Neutrophil (primary cell): ENCODE measurements at regions not wholly inside any gene's neighbourhood (a gene's known extent, or its start where the extent isn't known, plus 50 kb on each side); places are given as distances from the start of the nearest gene placed in this dataset.

Source experiments
- H3K27ac ChIP-seq: fragments of 200-600 bp; sonication (generic); 2 replicates; pipeline ENCODE4 v1.5.1; 2016; ENCODE audit warnings: mild to moderate bottlenecking, moderate library complexity
- H3K27me3 ChIP-seq: fragments of 200-600 bp; sonication (generic); 2 replicates; pipeline ENCODE4 v1.6.0; 2016; ENCODE audit warnings: mild to moderate bottlenecking
- H3K36me3 ChIP-seq: fragments of 200-600 bp; sonication (generic); 2 replicates; pipeline ENCODE4 v1.5.1; 2017
- H3K4me1 ChIP-seq, 2 experiments: fragments of 200-600 bp in 1 of 2; sonication (generic) in 1 of 2; 1 replicate in 1 of 2; 2 replicates in 1 of 2; pipeline versions ENCODE4 v1.5.1 to v1.6.1; 2013 to 2016; ENCODE audit warnings: low read depth in 1 of 2, low read length in 1 of 2, mild to moderate bottlenecking in 1 of 2, moderate library complexity in 1 of 2; ENCODE audit not compliant: control insufficient read depth in 1 of 2, insufficient read depth in 1 of 2
- H3K4me3 ChIP-seq, 2 experiments: fragments of 200-600 bp in 1 of 2; sonication (generic) in 1 of 2; 1 replicate in 1 of 2; 2 replicates in 1 of 2; pipeline ENCODE4 v1.5.1; 2013 to 2016; ENCODE audit warnings: low read depth in 1 of 2, low read length in 1 of 2, mild to moderate bottlenecking in 1 of 2, moderate library complexity in 1 of 2
- H3K9me3 ChIP-seq: fragments of 200-600 bp; sonication (generic); 2 replicates; pipeline ENCODE4 v1.5.1; 2016
- TF ChIP-seq, protein P1 (sequence below): fragments of 200-600 bp; sonication (generic); IDR thresholded peaks from 2 replicates; pipeline ENCODE4 v1.5.1; 2016; ENCODE audit warnings: antibody characterized with exemption

DNA sequence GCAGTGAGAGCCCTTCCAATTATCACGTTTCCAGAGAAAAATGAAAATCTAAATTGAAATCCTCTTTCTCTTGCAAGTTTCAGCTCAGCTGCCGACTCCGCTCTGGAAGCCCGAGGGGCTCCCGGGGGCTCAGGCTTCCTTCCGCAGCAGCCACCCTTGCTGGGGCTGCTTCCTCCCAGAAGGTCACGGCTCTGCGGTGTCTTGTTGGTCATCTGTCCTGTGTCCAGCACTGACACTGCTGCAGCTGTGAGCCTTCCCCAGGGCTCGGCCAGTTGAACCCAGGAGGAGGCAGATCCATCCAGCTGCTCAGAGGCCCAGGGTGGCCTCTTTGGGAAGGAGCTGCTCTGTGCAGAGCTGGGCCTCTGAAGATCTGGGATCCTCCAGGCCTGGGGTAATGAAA, 1337.2 kb downstream of the TBC1D22A start:
- no peaks in the 10 kb centered on the region for H3K9me3 ChIP-seq
- no peaks in the 10 kb centered on the region for H3K36me3 ChIP-seq
- H3K4me3 ChIP-seq, result no peak overlapping the region
- TF ChIP-seq, protein P1, sequence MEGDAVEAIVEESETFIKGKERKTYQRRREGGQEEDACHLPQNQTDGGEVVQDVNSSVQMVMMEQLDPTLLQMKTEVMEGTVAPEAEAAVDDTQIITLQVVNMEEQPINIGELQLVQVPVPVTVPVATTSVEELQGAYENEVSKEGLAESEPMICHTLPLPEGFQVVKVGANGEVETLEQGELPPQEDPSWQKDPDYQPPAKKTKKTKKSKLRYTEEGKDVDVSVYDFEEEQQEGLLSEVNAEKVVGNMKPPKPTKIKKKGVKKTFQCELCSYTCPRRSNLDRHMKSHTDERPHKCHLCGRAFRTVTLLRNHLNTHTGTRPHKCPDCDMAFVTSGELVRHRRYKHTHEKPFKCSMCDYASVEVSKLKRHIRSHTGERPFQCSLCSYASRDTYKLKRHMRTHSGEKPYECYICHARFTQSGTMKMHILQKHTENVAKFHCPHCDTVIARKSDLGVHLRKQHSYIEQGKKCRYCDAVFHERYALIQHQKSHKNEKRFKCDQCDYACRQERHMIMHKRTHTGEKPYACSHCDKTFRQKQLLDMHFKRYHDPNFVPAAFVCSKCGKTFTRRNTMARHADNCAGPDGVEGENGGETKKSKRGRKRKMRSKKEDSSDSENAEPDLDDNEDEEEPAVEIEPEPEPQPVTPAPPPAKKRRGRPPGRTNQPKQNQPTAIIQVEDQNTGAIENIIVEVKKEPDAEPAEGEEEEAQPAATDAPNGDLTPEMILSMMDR, result no peak
- no peaks in the 10 kb centered on the region for H3K27me3 ChIP-seq
- no peak overlapping the region for H3K27ac ChIP-seq
- peaks cover 22 to 24% of the 10 kb centered on the region in 2 experiments for H3K4me1 ChIP-seq

DNA sequence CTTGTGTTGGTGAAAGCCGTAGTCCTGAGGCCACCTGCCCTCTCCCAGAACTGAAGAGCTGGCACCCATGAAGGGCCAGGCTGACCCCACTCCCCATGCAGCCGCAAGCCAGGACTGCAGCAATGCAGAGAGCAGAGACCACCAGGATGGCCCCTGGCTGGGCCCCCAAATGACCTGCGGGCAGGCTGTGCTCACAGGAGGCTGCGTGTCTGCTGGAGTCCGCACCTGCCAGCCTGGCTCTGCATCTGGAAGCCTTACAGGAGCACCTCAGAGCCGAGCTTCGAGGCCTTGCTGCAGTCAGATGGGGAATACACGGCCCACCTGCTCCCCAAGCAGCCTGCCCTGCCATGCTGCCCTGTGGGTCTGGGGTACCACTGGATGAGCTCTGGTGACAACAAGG, 1336.8 kb downstream of the TBC1D22A start:
- TF ChIP-seq, protein P1, result no peak
- no peaks in the 10 kb centered on the region for H3K9me3 ChIP-seq
- no peaks in the 10 kb centered on the region for H3K27me3 ChIP-seq
- H3K4me3 ChIP-seq, result no peak overlapping the region
- H3K36me3 ChIP-seq, result no peaks in the 10 kb centered on the region
- no peak overlapping the region for H3K27ac ChIP-seq
- peaks cover 22 to 24% of the 10 kb centered on the region in 2 experiments for H3K4me1 ChIP-seq

DNA sequence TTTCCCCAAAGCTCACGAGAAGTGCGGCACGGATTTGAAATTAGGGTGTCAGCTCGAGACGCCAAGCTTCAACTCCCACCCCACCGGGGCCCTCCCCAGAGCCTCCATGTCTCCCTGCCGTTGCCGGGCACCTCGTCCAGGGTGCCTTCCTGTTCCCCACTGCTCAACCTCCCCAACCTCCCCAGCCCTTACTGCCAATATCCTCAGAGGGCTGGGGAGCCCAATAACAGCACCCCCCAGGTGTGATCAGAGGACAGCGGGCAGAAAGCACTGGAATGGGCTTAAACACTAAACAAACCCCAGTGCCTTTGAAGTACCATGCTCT, 1336.4 kb downstream of the TBC1D22A start:
- H3K4me3 ChIP-seq, result no peak overlapping the region
- H3K27me3 ChIP-seq, result no peaks in the 10 kb centered on the region
- H3K27ac ChIP-seq, result no peak overlapping the region
- H3K4me1 ChIP-seq, result peaks cover 22 to 24% of the 10 kb centered on the region in 2 experiments
- TF ChIP-seq, protein P1, result no peak
- H3K36me3 ChIP-seq, result no peaks in the 10 kb centered on the region
- no peaks in the 10 kb centered on the region for H3K9me3 ChIP-seq

DNA sequence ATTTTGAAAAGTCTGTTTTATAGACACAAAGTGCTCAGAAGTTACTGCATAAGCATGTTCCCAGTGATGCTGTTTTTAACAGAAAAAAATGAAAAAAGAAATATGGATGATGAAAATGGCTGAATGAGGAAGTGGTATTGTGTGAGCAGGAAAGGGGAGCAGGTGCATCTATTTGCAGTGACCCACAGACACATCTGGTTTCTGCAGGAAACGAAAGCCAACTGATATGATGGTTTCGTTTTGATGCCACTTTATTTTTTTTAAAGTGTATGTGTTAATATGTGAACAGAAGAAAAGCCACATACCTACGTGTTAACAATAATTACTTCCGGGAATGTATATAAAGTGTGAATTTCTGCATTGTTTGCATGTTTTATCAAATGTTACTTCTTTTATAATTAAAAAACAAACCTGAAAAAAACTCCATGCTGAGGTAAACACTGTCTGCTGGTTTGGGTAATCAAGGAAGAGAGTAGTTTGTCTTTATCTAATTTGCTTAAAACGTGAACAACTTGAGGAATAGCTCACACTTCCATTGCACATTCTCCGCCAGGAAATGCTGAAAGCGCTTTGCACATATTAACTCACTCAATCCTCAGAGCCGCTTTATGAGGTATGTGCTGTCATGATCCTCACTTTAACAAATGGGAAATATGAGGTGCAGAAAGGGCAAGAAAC, 1335.9 kb downstream of the TBC1D22A start:
- TF ChIP-seq, protein P1, result no peak
- peaks cover 22 to 24% of the 10 kb centered on the region in 2 experiments for H3K4me1 ChIP-seq

DNA sequence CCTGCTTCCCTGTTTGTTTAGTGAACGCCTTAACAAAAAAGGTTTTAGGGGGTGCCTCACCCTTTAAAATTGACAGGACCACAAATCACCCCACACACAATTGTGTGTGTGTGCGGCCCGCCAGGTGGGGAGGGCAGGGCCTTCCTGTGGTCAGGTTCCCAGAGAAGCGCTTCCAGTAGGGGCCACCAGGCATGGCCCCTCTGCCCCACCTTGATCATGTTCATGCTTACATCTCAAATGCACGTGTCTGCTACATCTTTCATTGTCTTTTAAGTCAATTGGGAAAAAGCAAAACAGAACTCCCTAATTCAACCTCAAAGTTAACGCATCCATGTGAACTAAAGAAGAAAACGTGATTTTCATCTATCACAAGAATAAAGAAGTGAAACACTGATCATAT, 1335.3 kb downstream of the TBC1D22A start:
- H3K4me1 ChIP-seq, result peaks cover 22 to 24% of the 10 kb centered on the region in 2 experiments
- H3K27me3 ChIP-seq, result no peaks in the 10 kb centered on the region
- H3K4me3 ChIP-seq, result no peak overlapping the region
- H3K27ac ChIP-seq, result no peak overlapping the region
- no peaks in the 10 kb centered on the region for H3K36me3 ChIP-seq
- TF ChIP-seq, protein P1, result no peak
- no peaks in the 10 kb centered on the region for H3K9me3 ChIP-seq

More for the DNA sequence above, 1335.9 kb downstream of the TBC1D22A start:
- Histone ChIP-seq H3K36me3 (no peaks in the 10 kb centered on the region), H3K9me3 (no peaks in the 10 kb centered on the region), H3K27ac (no peak overlapping the region), H3K4me3 (no peak overlapping the region), H3K27me3 (no peaks in the 10 kb centered on the region)
